Muscle of leg (tissue), 3 donors: ENCODE measurements at regions not wholly inside any gene's neighbourhood (a gene's known extent, or its start where the extent isn't known, plus 50 kb on each side); places are given as distances from the start of the nearest gene placed in this dataset.
A peak's percentile ranks its signal among the peaks of the same experiment; 100 is the strongest.

Source experiments
- DNase-seq: peaks from one replicate; pipeline ENCODE4 v3.0.0; 2013
- H3K27ac ChIP-seq: one replicate; pipeline ENCODE4 v1.5.1; 2013; ENCODE audit warnings: mild to moderate bottlenecking, low read length, control low read depth
- H3K27me3 ChIP-seq: one replicate; pipeline ENCODE4 v1.6.1; 2013; ENCODE audit warnings: low read length; ENCODE audit not compliant: control insufficient read depth, insufficient read depth
- H3K36me3 ChIP-seq: one replicate; pipeline ENCODE4 v1.6.1; 2013; ENCODE audit warnings: low read length; ENCODE audit not compliant: control insufficient read depth, insufficient read depth
- H3K4me1 ChIP-seq: one replicate; pipeline ENCODE4 v1.6.1; 2013; ENCODE audit warnings: low read length; ENCODE audit not compliant: control insufficient read depth, insufficient read depth
- H3K4me3 ChIP-seq: one replicate; pipeline ENCODE4 v1.5.1; 2013; ENCODE audit warnings: low read length, control low read depth
- H3K9me3 ChIP-seq: replicated peaks from 2 replicates; pipeline ENCODE4 v1.6.1; 2013; ENCODE audit warnings: low read depth, low read length; ENCODE audit not compliant: control insufficient read depth
- WGBS: methylation state at CpG from one replicate; pipeline ENCODE4 v1.1.5; 2013; ENCODE audit warnings: missing lambda C conversion rate; ENCODE audit not compliant: insufficient coverage; 5-methylcytosine and 5-hydroxymethylcytosine counted together

GRCh38 chr6:11397622-11398450, 139.7 kb upstream of the TMEM170B start:
- Histone ChIP-seq H3K4me3 (no peak overlapping the region), H3K4me1 (peaks cover 2% of the 10 kb centered on the region), H3K27ac (no peak overlapping the region), H3K9me3 (no peaks in the 10 kb centered on the region), H3K36me3 (no peaks in the 10 kb centered on the region), H3K27me3 (no peaks in the 10 kb centered on the region)
- 77% methylated on average over 5 of the region's 5 CpGs for WGBS
- no peak for DNase-seq

GRCh38 chr6:11396860-11397259, 140.7 kb upstream of the TMEM170B start:
- Histone ChIP-seq H3K27ac (no peak overlapping the region), H3K36me3 (no peaks in the 10 kb centered on the region), H3K9me3 (no peaks in the 10 kb centered on the region), H3K27me3 (no peaks in the 10 kb centered on the region), H3K4me3 (no peak overlapping the region), H3K4me1 (peaks cover 2% of the 10 kb centered on the region)
- no peak for DNase-seq
- WGBS = 73% methylated on average over 3 of the region's 3 CpGs

GRCh38 chr6:11393713-11394627, 143.6 kb upstream of the TMEM170B start:
- Histone ChIP-seq H3K27me3 (no peaks in the 10 kb centered on the region), H3K4me1 (peaks cover 2% of the 10 kb centered on the region), H3K36me3 (no peaks in the 10 kb centered on the region), H3K27ac (no peak overlapping the region), H3K9me3 (no peaks in the 10 kb centered on the region), H3K4me3 (no peak overlapping the region)
- 62% methylated on average over 4 of the region's 7 CpGs for WGBS
- DNase-seq = no peak

- no peaks in the 10 kb centered on the region for H3K27me3 ChIP-seq
- peaks cover 2% of the 10 kb centered on the region for H3K4me1 ChIP-seq
- H3K4me3 ChIP-seq = no peak overlapping the region
- H3K9me3 ChIP-seq = no peaks in the 10 kb centered on the region
- peak; percentile 54 for DNase-seq
- WGBS = 54% methylated on average over 6 of the region's 11 CpGs
- H3K36me3 ChIP-seq = no peaks in the 10 kb centered on the region
- H3K27ac ChIP-seq = no peak overlapping the region
Observed at GRCh38 chr6:11392778-11393507, 144.6 kb upstream of the TMEM170B start.

GRCh38 chr6:11391934-11392777, 145.4 kb upstream of the TMEM170B start:
- H3K4me3 ChIP-seq = no peak overlapping the region
- no peaks in the 10 kb centered on the region for H3K36me3 ChIP-seq
- no peaks in the 10 kb centered on the region for H3K27me3 ChIP-seq
- H3K4me1 ChIP-seq = peaks cover 2% of the 10 kb centered on the region
- DNase-seq = no peak
- WGBS = 84% methylated on average over 2 of the region's 5 CpGs
- H3K9me3 ChIP-seq = no peaks in the 10 kb centered on the region
- no peak overlapping the region for H3K27ac ChIP-seq

- Histone ChIP-seq H3K4me1 (peaks cover 2% of the 10 kb centered on the region), H3K4me3 (no peak overlapping the region), H3K27me3 (no peaks in the 10 kb centered on the region), H3K36me3 (no peaks in the 10 kb centered on the region), H3K9me3 (no peaks in the 10 kb centered on the region), H3K27ac (no peak overlapping the region)
- 50% methylated on average over 1 of the region's 7 CpGs for WGBS
- DNase-seq = peak; percentile 40
Observed at GRCh38 chr6:11389977-11390376, 147.6 kb upstream of the TMEM170B start.

- H3K4me3 ChIP-seq = no peak overlapping the region
- H3K27me3 ChIP-seq = no peaks in the 10 kb centered on the region
- peaks cover 2% of the 10 kb centered on the region for H3K4me1 ChIP-seq
- H3K9me3 ChIP-seq = no peaks in the 10 kb centered on the region
- no peaks in the 10 kb centered on the region for H3K36me3 ChIP-seq
- 80% methylated on average over 1 of the region's 5 CpGs for WGBS
- DNase-seq = no peak
- H3K27ac ChIP-seq = no peak overlapping the region
Observed at GRCh38 chr6:11388983-11389944, 148.3 kb upstream of the TMEM170B start.

- no peaks in the 10 kb centered on the region for H3K27me3 ChIP-seq
- 100% methylated on average over 1 of the region's 5 CpGs for WGBS
- H3K4me1 ChIP-seq = no peaks in the 10 kb centered on the region
- no peak overlapping the region for H3K4me3 ChIP-seq
- H3K9me3 ChIP-seq = no peaks in the 10 kb centered on the region
- no peak overlapping the region for H3K27ac ChIP-seq
- no peak for DNase-seq
- H3K36me3 ChIP-seq = no peaks in the 10 kb centered on the region
Observed at GRCh38 chr6:11387707-11388430, 149.7 kb upstream of the TMEM170B start.
